ENCODE measurements at regions not wholly inside any gene's neighbourhood (a gene's known extent, or its start where the extent isn't known, plus 50 kb on each side); places are given as distances from the start of the nearest gene placed in this dataset.

DNA sequence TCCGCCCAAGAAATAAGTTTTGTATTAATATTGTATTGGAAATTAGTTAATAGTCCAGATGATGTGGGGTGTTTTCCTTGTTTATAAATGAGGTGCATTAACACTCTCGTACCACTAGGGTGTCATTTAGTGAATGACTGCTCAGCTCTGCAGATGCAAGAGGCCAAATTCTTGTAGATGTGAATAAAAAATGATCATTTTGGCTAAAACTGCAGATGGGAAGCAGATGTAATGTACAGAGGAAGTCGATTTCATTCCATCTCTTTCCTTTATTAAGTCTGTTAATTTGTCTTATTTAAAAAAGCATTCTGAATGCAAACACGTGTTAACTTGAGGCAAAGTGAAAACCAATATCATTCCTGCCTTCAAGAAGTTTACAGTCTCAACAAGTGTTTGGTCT lies 108.1 kb downstream of the DHX15 start:
- intact Hi-C loops (cut with DNase I; ENCODE audit: low total_unique reads), result no loop called here
- no peak for DNase-seq (ENCODE audit: low spot score in 2 of 2)
- TF ChIP-seq CTCF (IDR thresholded peaks at IDR 0.05), result no peak
- no peak for TF ChIP-seq POLR2A (IDR thresholded peaks at IDR 0.05)
- 49 to 52% methylated on average over 4 of the region's 4 CpGs for WGBS, 2 donors
- no peak overlapping the region for H3K4me3 ChIP-seq (ENCODE audit: low read depth, poor library complexity, severe bottlenecking)

GRCh38 chr4:24475756-24476155 lies 108.6 kb downstream of the DHX15 start:
- WGBS, 2 donors, result 79 to 84% methylated on average over 3 of the region's 3 CpGs
- no peak for DNase-seq (ENCODE audit: low spot score in 2 of 2)
- intact Hi-C loops (cut with DNase I; ENCODE audit: low total_unique reads), result no loop called here

GRCh38 chr4:24473309-24473721 lies 111.0 kb downstream of the DHX15 start:
- intact Hi-C loops (cut with DNase I; ENCODE audit: low total_unique reads), result no loop called here
- H3K4me3 ChIP-seq (ENCODE audit: low read depth, poor library complexity, severe bottlenecking), result no peak overlapping the region
- no peak for DNase-seq (ENCODE audit: low spot score in 2 of 2)
- no peak for TF ChIP-seq POLR2A (IDR thresholded peaks at IDR 0.05)
- TF ChIP-seq CTCF (IDR thresholded peaks at IDR 0.05), result no peak
- 1 to 2% methylated on average over 13 of the region's 13 CpGs for WGBS, 2 donors

More at GRCh38 chr4:24475756-24476155, 108.6 kb downstream of the DHX15 start:
- TF ChIP-seq POLR2A (IDR thresholded peaks at IDR 0.05) (no peak), CTCF (IDR thresholded peaks at IDR 0.05) (no peak)
- no peak overlapping the region for H3K4me3 ChIP-seq (ENCODE audit: low read depth, poor library complexity, severe bottlenecking)

GRCh38 chr4:24472514-24473308 lies 111.6 kb downstream of the DHX15 start:
- intact Hi-C loops (cut with DNase I; ENCODE audit: low total_unique reads), result no loop called here
- peak; percentile 59 to 93 for DNase-seq (ENCODE audit: low spot score in 2 of 2)
- 0% methylated on average over 86 to 88 of the region's 93 CpGs for WGBS, 2 donors
- TF ChIP-seq POLR2A (IDR thresholded peaks at IDR 0.05), result no peak
- TF ChIP-seq CTCF (IDR thresholded peaks at IDR 0.05), result no peak
- H3K4me3 ChIP-seq (ENCODE audit: low read depth, poor library complexity, severe bottlenecking), result peak overlapping the region; percentile 38

GRCh38 chr4:24472161-24472510 lies 112.2 kb downstream of the DHX15 start:
- no peak for DNase-seq (ENCODE audit: low spot score in 2 of 2)
- H3K4me3 ChIP-seq (ENCODE audit: low read depth, poor library complexity, severe bottlenecking), result peak overlapping the region; percentile 38
- WGBS, 2 donors, result 1 to 2% methylated on average over 16 to 20 of the region's 21 CpGs
- intact Hi-C loops (cut with DNase I; ENCODE audit: low total_unique reads), result no loop called here
- TF ChIP-seq CTCF (IDR thresholded peaks at IDR 0.05) (no peak), POLR2A (IDR thresholded peaks at IDR 0.05) (no peak)
